ENCODE measurements at regions not wholly inside any gene's neighbourhood (a gene's known extent, or its start where the extent isn't known, plus 50 kb on each side); places are given as distances from the start of the nearest gene placed in this dataset.

- TF ChIP-seq ZNF235 (CRISPR knock-in tag; IDR thresholded peaks at IDR 0.05; ENCODE audit: borderline replicate concordance) (no peak), CSRNP2 (CRISPR knock-in tag; conservative IDR thresholded peaks at IDR 0.05; ENCODE audit: low read depth) (no peak), ZNF713 (CRISPR knock-in tag; IDR thresholded peaks at IDR 0.05) (no peak), SOX13 (IDR thresholded peaks at IDR 0.05) (no peak), SOX13 (CRISPR knock-in tag; conservative IDR thresholded peaks at IDR 0.05 in 1 of 2, IDR thresholded peaks at IDR 0.05 in 1 of 2) (no peak), NFE2L1 (CRISPR knock-in tag; IDR thresholded peaks at IDR 0.05; ENCODE audit: borderline replicate concordance) (no peak), PRDM4 (CRISPR knock-in tag; IDR thresholded peaks at IDR 0.05; ENCODE audit: borderline replicate concordance) (no peak), PLRG1 (conservative IDR thresholded peaks at IDR 0.05) (no peak), ZC3H4 (CRISPR knock-in tag; IDR thresholded peaks at IDR 0.05; ENCODE audit: borderline replicate concordance) (no peak), ZNF781 (CRISPR knock-in tag; IDR thresholded peaks at IDR 0.05; ENCODE audit: borderline replicate concordance, not compliant biosample characterization) (no peak), IKZF4 (CRISPR knock-in tag; IDR thresholded peaks at IDR 0.05; ENCODE audit: borderline replicate concordance, low read depth, not compliant biosample characterization) (no peak), ARID2 (CRISPR knock-in tag; IDR thresholded peaks at IDR 0.05; ENCODE audit: borderline replicate concordance) (no peak), ZNF251 (CRISPR knock-in tag; IDR thresholded peaks at IDR 0.05) (no peak)
- TF ChIP-seq, protein P1, sequence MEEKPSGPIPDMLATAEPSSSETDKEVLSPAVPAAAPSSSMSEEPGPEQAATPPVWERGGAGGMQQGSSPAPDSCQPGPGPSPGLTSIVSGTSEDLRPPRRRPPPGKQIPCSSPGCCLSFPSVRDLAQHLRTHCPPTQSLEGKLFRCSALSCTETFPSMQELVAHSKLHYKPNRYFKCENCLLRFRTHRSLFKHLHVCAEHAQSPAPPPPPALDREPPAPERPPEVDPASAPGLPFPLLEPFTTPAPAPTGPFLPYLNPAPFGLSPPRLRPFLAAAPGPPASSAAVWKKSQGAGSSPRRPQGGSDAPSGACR (CRISPR knock-in tag; IDR thresholded peaks at IDR 0.05): no peak
- TF ChIP-seq, protein P2, sequence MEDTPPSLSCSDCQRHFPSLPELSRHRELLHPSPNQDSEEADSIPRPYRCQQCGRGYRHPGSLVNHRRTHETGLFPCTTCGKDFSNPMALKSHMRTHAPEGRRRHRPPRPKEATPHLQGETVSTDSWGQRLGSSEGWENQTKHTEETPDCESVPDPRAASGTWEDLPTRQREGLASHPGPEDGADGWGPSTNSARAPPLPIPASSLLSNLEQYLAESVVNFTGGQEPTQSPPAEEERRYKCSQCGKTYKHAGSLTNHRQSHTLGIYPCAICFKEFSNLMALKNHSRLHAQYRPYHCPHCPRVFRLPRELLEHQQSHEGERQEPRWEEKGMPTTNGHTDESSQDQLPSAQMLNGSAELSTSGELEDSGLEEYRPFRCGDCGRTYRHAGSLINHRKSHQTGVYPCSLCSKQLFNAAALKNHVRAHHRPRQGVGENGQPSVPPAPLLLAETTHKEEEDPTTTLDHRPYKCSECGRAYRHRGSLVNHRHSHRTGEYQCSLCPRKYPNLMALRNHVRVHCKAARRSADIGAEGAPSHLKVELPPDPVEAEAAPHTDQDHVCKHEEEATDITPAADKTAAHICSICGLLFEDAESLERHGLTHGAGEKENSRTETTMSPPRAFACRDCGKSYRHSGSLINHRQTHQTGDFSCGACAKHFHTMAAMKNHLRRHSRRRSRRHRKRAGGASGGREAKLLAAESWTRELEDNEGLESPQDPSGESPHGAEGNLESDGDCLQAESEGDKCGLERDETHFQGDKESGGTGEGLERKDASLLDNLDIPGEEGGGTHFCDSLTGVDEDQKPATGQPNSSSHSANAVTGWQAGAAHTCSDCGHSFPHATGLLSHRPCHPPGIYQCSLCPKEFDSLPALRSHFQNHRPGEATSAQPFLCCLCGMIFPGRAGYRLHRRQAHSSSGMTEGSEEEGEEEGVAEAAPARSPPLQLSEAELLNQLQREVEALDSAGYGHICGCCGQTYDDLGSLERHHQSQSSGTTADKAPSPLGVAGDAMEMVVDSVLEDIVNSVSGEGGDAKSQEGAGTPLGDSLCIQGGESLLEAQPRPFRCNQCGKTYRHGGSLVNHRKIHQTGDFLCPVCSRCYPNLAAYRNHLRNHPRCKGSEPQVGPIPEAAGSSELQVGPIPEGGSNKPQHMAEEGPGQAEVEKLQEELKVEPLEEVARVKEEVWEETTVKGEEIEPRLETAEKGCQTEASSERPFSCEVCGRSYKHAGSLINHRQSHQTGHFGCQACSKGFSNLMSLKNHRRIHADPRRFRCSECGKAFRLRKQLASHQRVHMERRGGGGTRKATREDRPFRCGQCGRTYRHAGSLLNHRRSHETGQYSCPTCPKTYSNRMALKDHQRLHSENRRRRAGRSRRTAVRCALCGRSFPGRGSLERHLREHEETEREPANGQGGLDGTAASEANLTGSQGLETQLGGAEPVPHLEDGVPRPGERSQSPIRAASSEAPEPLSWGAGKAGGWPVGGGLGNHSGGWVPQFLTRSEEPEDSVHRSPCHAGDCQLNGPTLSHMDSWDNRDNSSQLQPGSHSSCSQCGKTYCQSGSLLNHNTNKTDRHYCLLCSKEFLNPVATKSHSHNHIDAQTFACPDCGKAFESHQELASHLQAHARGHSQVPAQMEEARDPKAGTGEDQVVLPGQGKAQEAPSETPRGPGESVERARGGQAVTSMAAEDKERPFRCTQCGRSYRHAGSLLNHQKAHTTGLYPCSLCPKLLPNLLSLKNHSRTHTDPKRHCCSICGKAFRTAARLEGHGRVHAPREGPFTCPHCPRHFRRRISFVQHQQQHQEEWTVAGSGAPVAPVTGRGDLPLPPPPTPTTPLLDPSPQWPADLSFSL (CRISPR knock-in tag; IDR thresholded peaks at IDR 0.05): no peak; the same call in 1 of the 2 replicates
Observed at GRCh38 chr4:159446266-159446976, 343.5 kb downstream of the RAPGEF2 start (continued).
